Bronchial epithelial cell (primary cell): ENCODE measurements at regions not wholly inside any gene's neighbourhood (a gene's known extent, or its start where the extent isn't known, plus 50 kb on each side); places are given as distances from the start of the nearest gene placed in this dataset.
A peak's percentile ranks its signal among the peaks of the same experiment; 100 is the strongest.

Source experiments
- DNase-seq: peaks from one replicate; pipeline ENCODE4 v3.0.0-alpha.2; 2010; ENCODE audit warnings: low read depth
- FAIRE-seq: peaks from 2 replicates; lab custom pipeline; 2011; peaks lifted over from hg19 to GRCh38; lab: Jason Lieb, UNC
- H3K27me3 ChIP-seq: 2 replicates; pipeline ENCODE4 v1.5.1; 2011; ENCODE audit warnings: low read length; ENCODE audit not compliant: control insufficient read depth, insufficient read depth
- H3K36me3 ChIP-seq: 2 replicates; pipeline ENCODE4 v1.5.1; 2011; ENCODE audit warnings: low read length; ENCODE audit not compliant: control insufficient read depth, insufficient read depth
- H3K4me3 ChIP-seq: 2 replicates; pipeline ENCODE4 v1.5.1; 2011; ENCODE audit warnings: mild to moderate bottlenecking, low read depth, low read length, control low read depth
- TF ChIP-seq, protein P1 (sequence below): IDR thresholded peaks from 2 replicates; pipeline ENCODE4 v1.5.1; 2011; ENCODE audit warnings: mild to moderate bottlenecking, moderate library complexity, low read length, control low read depth, inconsistent platforms; ENCODE audit not compliant: insufficient read depth, severe bottlenecking

- Histone ChIP-seq H3K27me3 (no peaks in the 10 kb centered on the region), H3K36me3 (no peaks in the 10 kb centered on the region), H3K4me3 (no peak overlapping the region)
- DNase-seq: no peak
- TF ChIP-seq, protein P1, sequence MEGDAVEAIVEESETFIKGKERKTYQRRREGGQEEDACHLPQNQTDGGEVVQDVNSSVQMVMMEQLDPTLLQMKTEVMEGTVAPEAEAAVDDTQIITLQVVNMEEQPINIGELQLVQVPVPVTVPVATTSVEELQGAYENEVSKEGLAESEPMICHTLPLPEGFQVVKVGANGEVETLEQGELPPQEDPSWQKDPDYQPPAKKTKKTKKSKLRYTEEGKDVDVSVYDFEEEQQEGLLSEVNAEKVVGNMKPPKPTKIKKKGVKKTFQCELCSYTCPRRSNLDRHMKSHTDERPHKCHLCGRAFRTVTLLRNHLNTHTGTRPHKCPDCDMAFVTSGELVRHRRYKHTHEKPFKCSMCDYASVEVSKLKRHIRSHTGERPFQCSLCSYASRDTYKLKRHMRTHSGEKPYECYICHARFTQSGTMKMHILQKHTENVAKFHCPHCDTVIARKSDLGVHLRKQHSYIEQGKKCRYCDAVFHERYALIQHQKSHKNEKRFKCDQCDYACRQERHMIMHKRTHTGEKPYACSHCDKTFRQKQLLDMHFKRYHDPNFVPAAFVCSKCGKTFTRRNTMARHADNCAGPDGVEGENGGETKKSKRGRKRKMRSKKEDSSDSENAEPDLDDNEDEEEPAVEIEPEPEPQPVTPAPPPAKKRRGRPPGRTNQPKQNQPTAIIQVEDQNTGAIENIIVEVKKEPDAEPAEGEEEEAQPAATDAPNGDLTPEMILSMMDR: no peak
- peak; percentile 66 for FAIRE-seq
These were observed 65.6 kb upstream of the SESN3 start for GRCh38 chr11:95296621-95297025.

DNA sequence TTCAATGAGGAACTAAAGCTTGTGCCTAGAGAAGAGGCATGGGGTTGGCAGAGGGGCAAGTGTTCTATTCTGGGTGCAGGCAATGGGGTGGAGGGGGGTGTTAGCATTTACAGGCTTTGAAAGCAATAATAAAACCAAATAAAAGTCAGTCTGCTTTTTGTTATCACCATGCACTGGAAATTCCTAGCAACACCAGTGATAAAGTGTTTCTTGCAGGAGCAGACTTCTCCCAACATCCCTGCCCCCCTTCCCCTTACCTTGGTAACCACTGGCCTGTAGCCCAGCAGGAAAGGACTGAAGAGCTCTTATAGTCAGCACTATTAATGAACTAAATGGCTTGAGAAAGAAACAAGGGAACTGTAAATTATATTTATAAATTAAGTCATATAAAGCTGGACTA is 65.2 kb upstream of the SESN3 start:
- Histone ChIP-seq H3K27me3 (no peaks in the 10 kb centered on the region), H3K36me3 (no peaks in the 10 kb centered on the region), H3K4me3 (no peak overlapping the region)
- no peak for FAIRE-seq
- TF ChIP-seq, protein P1: no peak
- no peak for DNase-seq

GRCh38 chr11:95295382-95296149 is 64.6 kb upstream of the SESN3 start:
- H3K4me3 ChIP-seq: no peak overlapping the region
- TF ChIP-seq, protein P1: no peak
- FAIRE-seq: no peak
- no peaks in the 10 kb centered on the region for H3K36me3 ChIP-seq
- H3K27me3 ChIP-seq: no peaks in the 10 kb centered on the region
- DNase-seq: no peak

- TF ChIP-seq, protein P1: no peak
- Histone ChIP-seq H3K4me3 (no peak overlapping the region), H3K36me3 (no peaks in the 10 kb centered on the region), H3K27me3 (no peaks in the 10 kb centered on the region)
- FAIRE-seq (no peak), DNase-seq (no peak)
These were observed 63.7 kb upstream of the SESN3 start for GRCh38 chr11:95294701-95295100.

GRCh38 chr11:95293116-95293515 is 62.1 kb upstream of the SESN3 start:
- FAIRE-seq (no peak), DNase-seq (no peak)
- no peak overlapping the region for H3K4me3 ChIP-seq
- TF ChIP-seq, protein P1: no peak
- no peaks in the 10 kb centered on the region for H3K27me3 ChIP-seq
- no peaks in the 10 kb centered on the region for H3K36me3 ChIP-seq

DNA sequence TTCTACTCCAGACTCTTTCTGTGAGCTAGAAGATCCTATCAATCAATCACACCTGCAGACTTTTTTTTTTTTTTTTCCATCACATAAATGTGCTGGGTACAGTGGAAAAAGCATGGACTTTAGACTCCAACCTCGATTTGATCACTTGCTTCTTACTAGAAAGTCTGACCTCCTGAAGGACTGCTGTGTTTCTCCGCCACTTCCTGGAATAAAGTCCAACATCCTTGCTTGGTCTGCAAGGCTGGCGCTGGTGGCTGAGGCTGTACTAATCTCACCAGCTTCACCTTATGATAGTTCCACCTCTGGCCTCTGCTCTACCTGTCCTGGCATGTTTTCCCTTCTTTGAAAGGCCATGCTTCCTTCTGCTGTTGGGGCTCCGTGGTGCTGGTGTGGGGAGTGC is 60.9 kb upstream of the SESN3 start:
- DNase-seq: peak; percentile 32
- no peaks in the 10 kb centered on the region for H3K36me3 ChIP-seq
- no peaks in the 10 kb centered on the region for H3K27me3 ChIP-seq
- H3K4me3 ChIP-seq: no peak overlapping the region
- no peak for FAIRE-seq
- TF ChIP-seq, protein P1: no peak
